Erythroblast (primary cell): ENCODE measurements at regions not wholly inside any gene's neighbourhood (a gene's known extent, or its start where the extent isn't known, plus 50 kb on each side); places are given as distances from the start of the nearest gene placed in this dataset.

Experiments used
- GATA1 ChIP-seq: IDR thresholded peaks from 2 replicates; pipeline ENCODE4 v1.6.1; 2011; ENCODE audit warnings: low read depth, mild to moderate bottlenecking, control low read depth, low read length, moderate library complexity
- POLR2A ChIP-seq: IDR thresholded peaks from 2 replicates; pipeline ENCODE4 v1.6.1; 2011; ENCODE audit warnings: mild to moderate bottlenecking, low read length

DNA sequence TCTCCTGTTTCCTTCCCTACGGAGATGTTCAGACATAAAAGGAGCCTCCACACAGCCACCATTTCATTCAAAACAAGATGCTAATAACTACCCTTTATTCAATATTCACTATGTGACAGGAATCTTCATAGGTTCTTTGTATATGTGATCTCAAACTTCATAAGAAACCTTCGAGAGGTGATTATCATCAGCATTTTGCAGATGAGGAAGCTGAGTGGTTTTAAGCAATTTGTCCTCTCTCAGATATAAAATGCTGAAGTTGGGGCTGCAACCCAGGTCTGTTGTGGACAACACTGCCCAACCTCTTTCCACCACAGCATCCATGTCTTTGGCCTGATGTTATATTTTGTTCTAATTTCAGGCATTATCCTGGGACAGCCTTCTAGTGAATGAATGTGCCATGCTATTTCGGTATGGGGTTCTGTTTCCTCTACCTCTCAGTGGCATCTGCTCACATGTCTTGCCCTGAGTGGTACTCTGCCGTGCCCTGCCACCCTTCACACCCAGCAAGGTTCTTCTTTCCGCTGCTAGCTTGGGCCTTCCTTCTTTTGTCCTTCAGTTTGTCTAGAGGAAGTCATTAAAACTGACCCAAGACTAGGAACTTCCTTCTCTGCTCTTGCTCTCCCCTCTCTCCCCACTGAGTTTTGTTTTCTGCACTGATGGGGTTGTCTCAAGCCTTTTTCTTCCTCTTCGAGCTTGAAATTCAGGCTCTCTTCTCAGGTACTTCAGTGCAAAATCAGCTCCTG is 300.9 kb upstream of the PRDM1 start:
- TF ChIP-seq POLR2A (no peak), GATA1 (no peak)
